Breast epithelium (tissue), 3 donors: ENCODE measurements at regions not wholly inside any gene's neighbourhood (a gene's known extent, or its start where the extent isn't known, plus 50 kb on each side); places are given as distances from the start of the nearest gene placed in this dataset.

Experiments
- POLR2A ChIP-seq: fragments of 450-650 bp; IDR thresholded peaks from one replicate; pipeline ENCODE4 v1.6.1; 2016; ENCODE audit warnings: antibody characterized with exemption, mild to moderate bottlenecking, moderate library complexity
- TF ChIP-seq, protein P1 (sequence below), 3 donors: fragments of 450-650 bp; IDR thresholded peaks; one replicate each; pipeline ENCODE4 v1.5.1; 2016 to 2017; ENCODE audit warnings: antibody characterized with exemption in 3 of 3, mild to moderate bottlenecking in 3 of 3, moderate library complexity in 3 of 3

DNA sequence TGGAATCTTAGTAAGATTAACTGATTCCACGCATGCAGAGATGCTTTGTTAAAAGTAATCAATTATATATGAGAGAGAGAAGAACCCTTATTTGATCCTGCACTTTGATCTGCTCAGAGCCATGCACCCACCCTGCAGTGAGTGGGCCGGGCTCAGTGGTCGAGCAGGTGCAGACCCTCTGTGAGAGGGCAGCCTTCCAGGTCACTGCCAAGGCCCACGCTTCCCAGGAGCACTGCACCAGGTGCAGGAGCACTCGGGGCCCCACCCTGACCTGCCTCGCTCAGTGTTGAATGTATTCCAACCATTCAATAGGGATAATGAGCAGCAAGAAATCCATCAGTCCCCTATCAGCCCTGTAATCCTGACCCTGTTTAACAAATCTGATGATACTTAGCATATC lies 126.9 kb downstream of the TMEM200C start:
- TF ChIP-seq, protein P1, sequence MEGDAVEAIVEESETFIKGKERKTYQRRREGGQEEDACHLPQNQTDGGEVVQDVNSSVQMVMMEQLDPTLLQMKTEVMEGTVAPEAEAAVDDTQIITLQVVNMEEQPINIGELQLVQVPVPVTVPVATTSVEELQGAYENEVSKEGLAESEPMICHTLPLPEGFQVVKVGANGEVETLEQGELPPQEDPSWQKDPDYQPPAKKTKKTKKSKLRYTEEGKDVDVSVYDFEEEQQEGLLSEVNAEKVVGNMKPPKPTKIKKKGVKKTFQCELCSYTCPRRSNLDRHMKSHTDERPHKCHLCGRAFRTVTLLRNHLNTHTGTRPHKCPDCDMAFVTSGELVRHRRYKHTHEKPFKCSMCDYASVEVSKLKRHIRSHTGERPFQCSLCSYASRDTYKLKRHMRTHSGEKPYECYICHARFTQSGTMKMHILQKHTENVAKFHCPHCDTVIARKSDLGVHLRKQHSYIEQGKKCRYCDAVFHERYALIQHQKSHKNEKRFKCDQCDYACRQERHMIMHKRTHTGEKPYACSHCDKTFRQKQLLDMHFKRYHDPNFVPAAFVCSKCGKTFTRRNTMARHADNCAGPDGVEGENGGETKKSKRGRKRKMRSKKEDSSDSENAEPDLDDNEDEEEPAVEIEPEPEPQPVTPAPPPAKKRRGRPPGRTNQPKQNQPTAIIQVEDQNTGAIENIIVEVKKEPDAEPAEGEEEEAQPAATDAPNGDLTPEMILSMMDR (IDR thresholded peaks at IDR 0.05), result no peak
- TF ChIP-seq POLR2A, result no peak
